K562 (cell line): ENCODE measurements at regions not wholly inside any gene's neighbourhood (a gene's known extent, or its start where the extent isn't known, plus 50 kb on each side); places are given as distances from the start of the nearest gene placed in this dataset.

Experiments used
- ATAC-seq: fragments of 200-7000 bp; cut with Tn5 transposase; 3 replicates; pipeline ENCODE4 v1.9.1; 2020; ENCODE audit warnings: moderate library complexity
- BruUV-seq: library from RNA; stranded (reverse); fragments of 400-500 nt; replicated peaks from 2 replicates; lab custom pipeline; 2021; lab: Mats Ljungman, UMichigan
- CTCF ChIA-PET: fragments of 300-600 bp; formaldehyde crosslinking; extraction: SDS; loops from one replicate; lab custom pipeline; 2021; ENCODE audit warnings: low intra/inter-chr PET ratio; lab: Yijun Ruan, JAX
- POLR2A ChIA-PET: fragments of 300-600, 350-650 bp; sonication (Branson Sonifier 250); formaldehyde crosslinking; extraction: SDS; loops from one replicate; lab custom pipeline; 2021; ENCODE audit warnings: antibody characterized with exemption, inconsistent platforms; lab: Yijun Ruan, JAX
- DNase-seq, 4 experiments: peaks; one replicate each; pipeline versions ENCODE4 v3.0.0 to v3.0.0-alpha.2; 2011 to 2018; ENCODE audit warnings: low spot score in 3 of 4, mixed read lengths in 3 of 4; ENCODE audit errors: extremely low read depth in 1 of 4
- FAIRE-seq: peaks from 2 replicates; lab custom pipeline; 2011; peaks lifted over from hg19 to GRCh38; lab: Jason Lieb, UNC
- H2AFZ ChIP-seq: 2 replicates; pipeline ENCODE4 v1.6.0; 2011; ENCODE audit warnings: low read depth, low read length, control low read depth, inconsistent platforms
- H3K27ac ChIP-seq: fragments of 200-600 bp; 3 replicates; pipeline ENCODE4 v1.8.0; 2011; ENCODE audit warnings: low read depth, mild to moderate bottlenecking, control low read depth, inconsistent platforms, low read length, moderate library complexity, mixed read lengths; ENCODE audit errors: extremely low read depth
- H3K27me3 ChIP-seq, 2 experiments: fragments of 300-600 bp in 1 of 2; 2 replicates in 1 of 2; 3 replicates in 1 of 2; pipeline versions ENCODE4 v1.6.0 to v1.8.0; 2011; ENCODE audit warnings: inconsistent platforms in 2 of 2, low read length in 2 of 2, mild to moderate bottlenecking in 1 of 2, mixed read lengths in 1 of 2, moderate library complexity in 1 of 2; ENCODE audit not compliant: control insufficient read depth in 2 of 2, insufficient read depth in 2 of 2
- H3K36me3 ChIP-seq: fragments of 300-600 bp; 3 replicates; pipeline ENCODE4 v1.8.0; 2011; ENCODE audit warnings: mild to moderate bottlenecking, low read length, inconsistent platforms; ENCODE audit not compliant: control insufficient read depth, insufficient read depth
- H3K4me1 ChIP-seq, 2 experiments: fragments of 200-600 bp in 1 of 2; replicated peaks in 1 of 2; 2 replicates in 1 of 2; 3 replicates in 1 of 2; pipeline versions ENCODE4 v1.5.1 to v1.8.0; 2011; ENCODE audit warnings: inconsistent platforms in 2 of 2, low read length in 2 of 2, mild to moderate bottlenecking in 1 of 2, mixed read lengths in 1 of 2, moderate library complexity in 1 of 2; ENCODE audit not compliant: control insufficient read depth in 2 of 2, insufficient read depth in 2 of 2
- H3K4me2 ChIP-seq: 2 replicates; pipeline ENCODE4 v1.6.1; 2011; ENCODE audit warnings: low read length, control low read depth, inconsistent platforms, mixed read lengths; ENCODE audit not compliant: insufficient read depth
- H3K4me3 ChIP-seq: fragments of 200-600 bp; sonication (generic), shearing (Covaris generic); 2 replicates; pipeline ENCODE4 v1.5.1; 2016; ENCODE audit warnings: control low read depth, inconsistent platforms
- H3K79me2 ChIP-seq: fragments of 200-600 bp; 3 replicates; pipeline ENCODE4 v1.8.0; 2011; ENCODE audit warnings: low read length, inconsistent platforms; ENCODE audit not compliant: control insufficient read depth, insufficient read depth
- H3K9ac ChIP-seq, 2 experiments: 2 replicates each; pipeline versions ENCODE4 v1.6.0 to v1.6.1; 2011; ENCODE audit warnings: low read depth in 2 of 2, low read length in 2 of 2, control low read depth in 1 of 2, inconsistent platforms in 1 of 2, mild to moderate bottlenecking in 1 of 2, mixed read lengths in 1 of 2; ENCODE audit not compliant: insufficient read depth in 1 of 2
- H3K9me1 ChIP-seq: one replicate; pipeline ENCODE4 v1.6.0; 2011; ENCODE audit warnings: inconsistent platforms, mild to moderate bottlenecking, low read length, moderate library complexity; ENCODE audit not compliant: control insufficient read depth, insufficient read depth
- H3K9me3 ChIP-seq: replicated peaks from 2 replicates; pipeline ENCODE4 v1.5.1; 2011; ENCODE audit warnings: low read depth, low read length, inconsistent platforms; ENCODE audit not compliant: control insufficient read depth, insufficient read depth
- H4K20me1 ChIP-seq: replicated peaks from 2 replicates; pipeline ENCODE4 v1.6.1; 2011; ENCODE audit warnings: low read length, inconsistent platforms, mixed read lengths; ENCODE audit not compliant: control insufficient read depth, insufficient read depth
- AFF1 ChIP-seq, 2 experiments: fragments of 450-650 bp; IDR thresholded peaks; 2 replicates each; pipeline ENCODE4 v1.6.1; 2018; ENCODE audit warnings: mild to moderate bottlenecking in 2 of 2, low read depth in 1 of 2; ENCODE audit not compliant: partially characterized antibody in 2 of 2
- BACH1 ChIP-seq: fragments of 200-800 bp; sonication (Bioruptor generic); IDR thresholded peaks from 2 replicates; pipeline ENCODE4 v1.6.1; 2016; ENCODE audit warnings: missing genetic modification characterization, missing compliant biosample characterization
- CHD1 ChIP-seq: fragments of 200-600 bp; sonication (generic); IDR thresholded peaks from one replicate; pipeline ENCODE4 v1.6.1; 2012; ENCODE audit warnings: mild to moderate bottlenecking, moderate library complexity, low read length, inconsistent platforms
- DPF2 ChIP-seq: fragments of 450-650 bp; IDR thresholded peaks from 2 replicates; pipeline ENCODE4 v1.6.1; 2016
- FOS ChIP-seq: IDR thresholded peaks from 3 replicates; pipeline ENCODE4 v1.6.1; 2011; ENCODE audit not compliant: insufficient read length; ENCODE audit errors: extremely low read depth
- GTF2A2 ChIP-seq: IDR thresholded peaks from 2 replicates; pipeline ENCODE4 v1.6.1; 2016; ENCODE audit warnings: mild to moderate bottlenecking, missing genetic modification characterization, missing compliant biosample characterization
- HDAC8 ChIP-seq: fragments of 450-650 bp; IDR thresholded peaks from 2 replicates; pipeline ENCODE4 v1.6.1; 2016; ENCODE audit warnings: mild to moderate bottlenecking, missing genetic modification characterization, moderate library complexity, missing compliant biosample characterization
- HMG20B ChIP-seq: fragments of 250-450 bp; sonication (Bioruptor Pico); IDR thresholded peaks from 2 replicates; pipeline ENCODE4 v1.5.0; 2021; ENCODE audit warnings: mild to moderate bottlenecking
- HSF4 ChIP-seq: fragments of 250-450 bp; sonication (Bioruptor Pico); IDR thresholded peaks from 2 replicates; pipeline ENCODE4 v2.1.2; 2022; ENCODE audit warnings: mild to moderate bottlenecking, moderate library complexity, borderline replicate concordance
- KLF16 ChIP-seq: IDR thresholded peaks from 2 replicates; pipeline ENCODE4 v1.6.1; 2016; ENCODE audit warnings: antibody characterized with exemption
- MCM2 ChIP-seq: fragments of 450-650 bp; IDR thresholded peaks from 2 replicates; pipeline ENCODE4 v1.6.1; 2017; ENCODE audit warnings: low read depth, mild to moderate bottlenecking
- MEIS2 ChIP-seq: fragments of 450-650 bp; IDR thresholded peaks from 2 replicates; pipeline ENCODE4 v1.6.1; 2014; ENCODE audit warnings: mild to moderate bottlenecking; ENCODE audit not compliant: partially characterized antibody
- MYBL2 ChIP-seq, 2 experiments: fragments of 450-650 bp in 1 of 2; sonication (generic) in 1 of 2; formaldehyde crosslinking in 1 of 2; IDR thresholded peaks; 2 replicates each; pipeline versions ENCODE4 v1.6.1 to v1.8.1; 2017 to 2022; ENCODE audit warnings: borderline replicate concordance in 1 of 2, inconsistent platforms in 1 of 2, low read depth in 1 of 2, mild to moderate bottlenecking in 1 of 2, missing genetic modification reagents in 1 of 2, moderate library complexity in 1 of 2
- MYNN ChIP-seq, 2 experiments: sonication (generic); formaldehyde crosslinking in 1 of 2; IDR thresholded peaks; 2 replicates each; pipeline versions ENCODE4 v1.5.0 to v1.6.1; 2016 to 2020; ENCODE audit warnings: antibody characterized with exemption in 1 of 2, missing genetic modification reagents in 1 of 2
- NCOR1 ChIP-seq: fragments of 450-650 bp; IDR thresholded peaks from 2 replicates; pipeline ENCODE4 v1.6.1; 2016; ENCODE audit warnings: mild to moderate bottlenecking, moderate library complexity
- SRSF9 ChIP-seq: fragments of 200-400 bp; formaldehyde crosslinking; IDR thresholded peaks from 2 replicates; pipeline ENCODE4 v1.6.1; 2017; ENCODE audit warnings: low read depth, low read length, borderline replicate concordance
- TEAD4 ChIP-seq, 2 experiments: sonication (generic) in 1 of 2; formaldehyde crosslinking in 1 of 2; IDR thresholded peaks; 2 replicates each; pipeline versions ENCODE4 v1.6.1 to v1.8.0; 2012 to 2022; ENCODE audit warnings: borderline replicate concordance in 1 of 2, inconsistent platforms in 1 of 2, low read length in 1 of 2, mild to moderate bottlenecking in 1 of 2, missing genetic modification reagents in 1 of 2
- ZFX ChIP-seq: sonication (generic); formaldehyde crosslinking; IDR thresholded peaks from 2 replicates; pipeline ENCODE4 v1.8.0; 2022; ENCODE audit warnings: mild to moderate bottlenecking, missing genetic modification reagents, moderate library complexity
- WGBS: fragments of 100-300 bp; shearing (Covaris generic); methylation state at CpG from one replicate; pipeline ENCODE4 v1.1.6; 2016; ENCODE audit warnings: low coverage, mixed read lengths; ENCODE audit not compliant: insufficient coverage; ENCODE audit errors: missing lambda C conversion rate; 5-methylcytosine and 5-hydroxymethylcytosine counted together
- in situ Hi-C: fragments of 300-500 bp; cut with MboI; formaldehyde crosslinking; loops from 4 replicates; pipeline ENCODE4 v1.15.0; 2018; ENCODE audit warnings: inconsistent platforms, mixed read lengths
- intact Hi-C: fragments of 100-400 bp; cut with micrococcal nuclease; formaldehyde crosslinking; loops from 2 replicates; pipeline ENCODE4 v1.14.2; 2022
- TF ChIP-seq, protein P1 (sequence below): conservative IDR thresholded peaks from 2 replicates; pipeline ENCODE4 v1.6.1; 2011; ENCODE audit warnings: low read depth, mild to moderate bottlenecking, low read length; ENCODE audit not compliant: control insufficient read depth

GRCh38 chr10:34001087-34001580, 666.7 kb upstream of the NRP1 start:
- Histone ChIP-seq H3K9ac (no peak overlapping the region), H3K27me3 (no peaks in the 10 kb centered on the region), H3K27ac (no peak overlapping the region), H4K20me1 (no peaks in the 10 kb centered on the region), H3K4me3 (no peak overlapping the region), H2AFZ (no peak overlapping the region), H3K36me3 (no peaks in the 10 kb centered on the region), H3K9me1 (no peaks in the 10 kb centered on the region), H3K4me2 (no peak overlapping the region), H3K4me1 (no peaks in the 10 kb centered on the region), H3K79me2 (no peaks in the 10 kb centered on the region), H3K9me3 (no peaks in the 10 kb centered on the region)
- FAIRE-seq (peak; percentile 15), DNase-seq (peak in 3 of 4 experiments; percentile 7 to 25 (median 11)), ATAC-seq (peak; percentile 57)
- CTCF ChIA-PET, result no interaction called here
- POLR2A ChIA-PET, result no interaction called here
- intact Hi-C loops (no loop called here), in situ Hi-C loops (no loop called here)
- BruUV-seq, result no TSS peak
- 1% methylated on average over 5 of the region's 5 CpGs for WGBS
- no peak for TF ChIP-seq HDAC8 (tag)
- no peak for TF ChIP-seq SRSF9
- TF ChIP-seq GTF2A2, result no peak
- no peak for TF ChIP-seq MEIS2
- no peak for TF ChIP-seq FOS
- TF ChIP-seq, protein P1, sequence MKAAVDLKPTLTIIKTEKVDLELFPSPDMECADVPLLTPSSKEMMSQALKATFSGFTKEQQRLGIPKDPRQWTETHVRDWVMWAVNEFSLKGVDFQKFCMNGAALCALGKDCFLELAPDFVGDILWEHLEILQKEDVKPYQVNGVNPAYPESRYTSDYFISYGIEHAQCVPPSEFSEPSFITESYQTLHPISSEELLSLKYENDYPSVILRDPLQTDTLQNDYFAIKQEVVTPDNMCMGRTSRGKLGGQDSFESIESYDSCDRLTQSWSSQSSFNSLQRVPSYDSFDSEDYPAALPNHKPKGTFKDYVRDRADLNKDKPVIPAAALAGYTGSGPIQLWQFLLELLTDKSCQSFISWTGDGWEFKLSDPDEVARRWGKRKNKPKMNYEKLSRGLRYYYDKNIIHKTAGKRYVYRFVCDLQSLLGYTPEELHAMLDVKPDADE, result no peak
- no peak for TF ChIP-seq MYNN (IDR thresholded peaks at IDR 0.05)
- no peak for TF ChIP-seq MYNN (CRISPR knock-in tag; IDR thresholded peaks at IDR 0.05)
- peak; percentile 6; the same call in 1 of the 2 replicates for TF ChIP-seq KLF16
- peak; percentile 40; the same call in 1 of the 2 replicates for TF ChIP-seq NCOR1
- TF ChIP-seq HMG20B, result no peak
- TF ChIP-seq ZFX (CRISPR knock-in tag), result no peak
- no peak for TF ChIP-seq BACH1 (tag)
- no peak for TF ChIP-seq HSF4
- 0 out of 2 replicates have a peak, but pooled peaks have one; percentile 19 for TF ChIP-seq DPF2
- no peak for TF ChIP-seq AFF1 (IDR thresholded peaks at IDR 0.05; ENCODE audit: low read depth in 1 of 2, partially characterized antibody in 2 of 2)
- no peak for TF ChIP-seq MCM2
- peak; percentile 58 for TF ChIP-seq TEAD4 (IDR thresholded peaks at IDR 0.05; ENCODE audit: low read length)
- no peak for TF ChIP-seq TEAD4 (CRISPR knock-in tag; IDR thresholded peaks at IDR 0.05; ENCODE audit: borderline replicate concordance)
- no peak for TF ChIP-seq CHD1
- TF ChIP-seq MYBL2 (IDR thresholded peaks at IDR 0.05; ENCODE audit: low read depth), result no peak
- TF ChIP-seq MYBL2 (CRISPR knock-in tag; IDR thresholded peaks at IDR 0.05; ENCODE audit: borderline replicate concordance), result no peak
